Parathyroid adenoma (tissue), 2 donors: ENCODE measurements at regions not wholly inside any gene's neighbourhood (a gene's known extent, or its start where the extent isn't known, plus 50 kb on each side); places are given as distances from the start of the nearest gene placed in this dataset.
A peak's percentile ranks its signal among the peaks of the same experiment; 100 is the strongest.

Experiments
- H2AFZ ChIP-seq: fragments of 300-600 bp; sonication (generic); one replicate; pipeline ENCODE4 v1.7.0; 2017; ENCODE audit warnings: antibody characterized with exemption, mild to moderate bottlenecking
- H3K27ac ChIP-seq: fragments of 300-600 bp; sonication (generic); one replicate; pipeline ENCODE4 v1.7.0; 2017
- H3K27me3 ChIP-seq: fragments of 300-600 bp; sonication (generic); one replicate; pipeline ENCODE4 v1.7.0; 2017; ENCODE audit warnings: low read length; ENCODE audit not compliant: control insufficient read depth, insufficient read depth
- H3K36me3 ChIP-seq: fragments of 300-600 bp; sonication (generic); one replicate; pipeline ENCODE4 v1.7.0; 2017; ENCODE audit warnings: low read length; ENCODE audit not compliant: control insufficient read depth, insufficient read depth
- H3K4me1 ChIP-seq: fragments of 300-600 bp; sonication (generic); one replicate; pipeline ENCODE4 v1.7.0; 2017; ENCODE audit warnings: control low read depth
- H3K4me2 ChIP-seq: fragments of 300-600 bp; sonication (generic); one replicate; pipeline ENCODE4 v1.7.0; 2017; ENCODE audit warnings: low read length
- H3K4me3 ChIP-seq: fragments of 300-600 bp; sonication (generic); one replicate; pipeline ENCODE4 v1.7.0; 2017; ENCODE audit warnings: low read depth, low read length
- H3K79me2 ChIP-seq: fragments of 300-600 bp; sonication (generic); one replicate; pipeline ENCODE4 v1.7.0; 2017; ENCODE audit warnings: control low read depth
- H3K9ac ChIP-seq: fragments of 300-600 bp; sonication (generic); one replicate; pipeline ENCODE4 v1.7.0; 2017; ENCODE audit warnings: mild to moderate bottlenecking
- H3K9me3 ChIP-seq: fragments of 300-600 bp; sonication (generic); one replicate; pipeline ENCODE4 v1.7.0; 2017; ENCODE audit warnings: low read length; ENCODE audit not compliant: control insufficient read depth
- CTCF ChIP-seq: fragments of 300-600 bp; sonication (generic); IDR thresholded peaks from one replicate; pipeline ENCODE4 v1.7.0; 2017; ENCODE audit warnings: antibody characterized with exemption, mild to moderate bottlenecking
- donor health status: primary hyperparathyroidism.

DNA sequence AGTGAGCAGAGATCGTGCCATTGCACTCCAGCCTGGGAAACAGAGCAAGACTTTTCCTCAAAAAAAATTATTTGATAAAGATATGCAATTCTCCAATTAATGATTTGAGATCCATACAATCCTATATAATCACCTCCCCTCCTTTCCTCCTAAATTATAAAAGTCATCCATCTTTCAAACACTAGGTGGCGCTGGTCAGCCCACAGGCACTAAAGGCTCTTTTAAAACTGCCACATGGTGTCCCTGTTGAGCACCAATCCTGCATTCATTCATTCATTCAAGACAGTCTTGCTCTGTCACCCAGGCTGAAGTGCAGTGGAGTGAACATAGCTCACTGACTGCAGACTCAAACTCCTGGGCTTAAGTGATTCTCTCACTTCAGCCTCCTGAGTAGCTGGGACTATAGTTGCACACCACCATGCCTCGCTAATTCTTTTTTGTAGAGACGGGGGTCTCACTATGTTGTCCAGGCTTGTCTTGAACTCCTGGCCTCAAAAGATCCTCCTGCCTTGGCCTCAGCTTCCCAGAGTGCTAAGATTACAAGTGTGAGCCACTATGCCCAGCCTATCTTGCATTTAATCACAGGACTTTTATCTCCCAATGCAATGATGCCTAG lies 58.7 kb upstream of the SLC2A12 start:
- no peak overlapping the region for H3K9ac ChIP-seq
- H3K79me2 ChIP-seq, result no peaks in the 10 kb centered on the region
- H3K36me3 ChIP-seq, result no peaks in the 10 kb centered on the region
- H3K4me3 ChIP-seq, result no peak overlapping the region
- no peaks in the 10 kb centered on the region for H3K4me1 ChIP-seq
- no peaks in the 10 kb centered on the region for H3K9me3 ChIP-seq
- H3K27me3 ChIP-seq, result no peaks in the 10 kb centered on the region
- H2AFZ ChIP-seq, result no peak overlapping the region
- TF ChIP-seq CTCF, result peak; percentile 83
- H3K27ac ChIP-seq, result no peak overlapping the region
- H3K4me2 ChIP-seq, result no peak overlapping the region

GRCh38 chr6:134106702-134107101 lies 54.3 kb upstream of the SLC2A12 start:
- Histone ChIP-seq H2AFZ (peak overlapping the region; percentile 39), H3K27ac (no peak overlapping the region), H3K4me2 (peak overlapping the region; percentile 31), H3K9me3 (no peaks in the 10 kb centered on the region), H3K36me3 (no peaks in the 10 kb centered on the region), H3K4me1 (peaks cover 4% of the 10 kb centered on the region), H3K9ac (no peak overlapping the region), H3K27me3 (no peaks in the 10 kb centered on the region), H3K4me3 (no peak overlapping the region), H3K79me2 (no peaks in the 10 kb centered on the region)
- no peak for TF ChIP-seq CTCF

DNA sequence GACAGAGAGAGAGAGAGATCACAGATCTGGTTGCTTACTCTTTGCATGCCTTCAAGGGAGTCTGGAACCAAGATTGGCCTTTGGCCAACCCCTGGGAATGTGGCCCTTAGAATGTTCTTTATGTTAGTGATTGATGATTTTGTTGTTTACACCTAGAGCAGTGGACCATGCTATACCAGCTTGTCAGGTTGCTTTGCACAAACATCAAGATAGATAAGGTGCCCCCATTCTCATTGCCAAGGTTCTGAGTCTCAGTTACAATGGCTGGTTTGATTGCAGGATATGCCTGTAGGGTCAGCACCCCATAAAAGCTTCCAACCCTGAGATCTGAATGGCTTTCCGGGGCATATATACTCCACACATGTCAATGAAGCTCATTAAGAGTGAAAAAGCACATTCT lies 53.5 kb upstream of the SLC2A12 start:
- no peak overlapping the region for H3K9ac ChIP-seq
- H3K4me3 ChIP-seq, result no peak overlapping the region
- H3K4me2 ChIP-seq, result peak overlapping the region; percentile 31
- H3K4me1 ChIP-seq, result peaks cover 4% of the 10 kb centered on the region
- TF ChIP-seq CTCF, result no peak
- no peaks in the 10 kb centered on the region for H3K9me3 ChIP-seq
- H3K36me3 ChIP-seq, result no peaks in the 10 kb centered on the region
- no peaks in the 10 kb centered on the region for H3K27me3 ChIP-seq
- no peak overlapping the region for H2AFZ ChIP-seq
- H3K79me2 ChIP-seq, result no peaks in the 10 kb centered on the region
- H3K27ac ChIP-seq, result no peak overlapping the region

DNA sequence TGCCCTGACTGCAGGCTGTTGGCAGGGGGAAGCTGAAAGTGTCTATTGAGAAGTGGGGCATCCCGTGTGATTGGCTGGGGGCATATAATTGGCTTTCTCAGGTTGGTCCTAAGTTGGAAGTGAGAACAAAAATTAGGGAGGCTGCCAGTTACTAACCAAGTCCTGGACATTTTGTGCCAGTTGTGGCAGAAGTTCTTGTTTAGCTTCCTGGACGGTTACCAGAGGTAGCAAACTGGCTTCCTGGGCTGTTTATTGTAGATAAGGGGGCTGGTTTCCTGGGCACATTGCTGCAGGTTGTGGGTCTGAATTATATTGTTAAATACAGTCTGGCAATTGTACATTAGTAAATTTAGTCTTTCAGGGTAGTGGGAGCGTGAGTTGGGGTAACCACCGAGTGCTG lies 50.6 kb upstream of the SLC2A12 start:
- no peak overlapping the region for H3K9ac ChIP-seq
- H2AFZ ChIP-seq, result no peak overlapping the region
- no peaks in the 10 kb centered on the region for H3K79me2 ChIP-seq
- no peak overlapping the region for H3K4me3 ChIP-seq
- H3K27ac ChIP-seq, result no peak overlapping the region
- H3K9me3 ChIP-seq, result no peaks in the 10 kb centered on the region
- H3K4me2 ChIP-seq, result no peak overlapping the region
- H3K4me1 ChIP-seq, result peaks cover 4% of the 10 kb centered on the region
- H3K36me3 ChIP-seq, result no peaks in the 10 kb centered on the region
- H3K27me3 ChIP-seq, result no peaks in the 10 kb centered on the region
- no peak for TF ChIP-seq CTCF
